PFSK-1 (cell line): ENCODE measurements at regions not wholly inside any gene's neighbourhood (a gene's known extent, or its start where the extent isn't known, plus 50 kb on each side); places are given as distances from the start of the nearest gene placed in this dataset.

Source experiments
- FOXP2 ChIP-seq: optimal IDR thresholded peaks from 2 replicates; pipeline ENCODE3; 2011; ENCODE audit warnings: borderline replicate concordance, control low read depth, inconsistent platforms; ENCODE audit not compliant: insufficient read depth; ENCODE audit errors: extremely low read length, extremely low read depth
- POLR2AphosphoS5 ChIP-seq: IDR thresholded peaks from 2 replicates; pipeline ENCODE4 v1.6.1; 2012; ENCODE audit warnings: low read depth, mild to moderate bottlenecking, control low read depth, low read length, moderate library complexity
- SIN3A ChIP-seq: IDR thresholded peaks from 2 replicates; pipeline ENCODE4 v1.6.1; 2012; ENCODE audit warnings: mild to moderate bottlenecking, low read length, moderate library complexity, borderline replicate concordance; ENCODE audit not compliant: insufficient read depth
- TF ChIP-seq, protein P1 (sequence below), 2 experiments: IDR thresholded peaks; 2 replicates each; pipeline versions ENCODE4 v1.6.1 to v1.8.0; 2011 to 2012; ENCODE audit warnings: low read depth in 2 of 2, low read length in 2 of 2, control low read depth in 1 of 2, inconsistent platforms in 1 of 2, mild to moderate bottlenecking in 1 of 2, moderate library complexity in 1 of 2; ENCODE audit not compliant: insufficient read depth in 1 of 2

DNA sequence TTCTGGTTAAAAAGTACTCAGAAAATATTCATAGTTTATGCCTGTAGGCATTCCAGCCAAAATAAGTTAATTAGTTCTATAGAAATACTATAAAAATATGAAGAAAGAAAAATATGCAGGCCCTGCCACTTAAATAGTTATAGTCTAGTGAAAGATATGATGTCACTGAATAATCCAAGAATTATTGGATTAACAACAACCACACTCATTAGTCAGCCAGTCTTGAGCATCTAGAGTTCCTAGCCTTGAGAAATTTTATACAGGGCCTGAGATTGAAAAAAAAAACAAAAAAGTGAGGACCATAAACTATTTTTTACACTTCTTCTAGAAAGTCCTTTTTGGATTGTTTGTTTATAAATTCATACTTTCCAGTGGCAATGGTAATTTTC, 823.0 kb downstream of the FAT4 start:
- TF ChIP-seq, protein P1, sequence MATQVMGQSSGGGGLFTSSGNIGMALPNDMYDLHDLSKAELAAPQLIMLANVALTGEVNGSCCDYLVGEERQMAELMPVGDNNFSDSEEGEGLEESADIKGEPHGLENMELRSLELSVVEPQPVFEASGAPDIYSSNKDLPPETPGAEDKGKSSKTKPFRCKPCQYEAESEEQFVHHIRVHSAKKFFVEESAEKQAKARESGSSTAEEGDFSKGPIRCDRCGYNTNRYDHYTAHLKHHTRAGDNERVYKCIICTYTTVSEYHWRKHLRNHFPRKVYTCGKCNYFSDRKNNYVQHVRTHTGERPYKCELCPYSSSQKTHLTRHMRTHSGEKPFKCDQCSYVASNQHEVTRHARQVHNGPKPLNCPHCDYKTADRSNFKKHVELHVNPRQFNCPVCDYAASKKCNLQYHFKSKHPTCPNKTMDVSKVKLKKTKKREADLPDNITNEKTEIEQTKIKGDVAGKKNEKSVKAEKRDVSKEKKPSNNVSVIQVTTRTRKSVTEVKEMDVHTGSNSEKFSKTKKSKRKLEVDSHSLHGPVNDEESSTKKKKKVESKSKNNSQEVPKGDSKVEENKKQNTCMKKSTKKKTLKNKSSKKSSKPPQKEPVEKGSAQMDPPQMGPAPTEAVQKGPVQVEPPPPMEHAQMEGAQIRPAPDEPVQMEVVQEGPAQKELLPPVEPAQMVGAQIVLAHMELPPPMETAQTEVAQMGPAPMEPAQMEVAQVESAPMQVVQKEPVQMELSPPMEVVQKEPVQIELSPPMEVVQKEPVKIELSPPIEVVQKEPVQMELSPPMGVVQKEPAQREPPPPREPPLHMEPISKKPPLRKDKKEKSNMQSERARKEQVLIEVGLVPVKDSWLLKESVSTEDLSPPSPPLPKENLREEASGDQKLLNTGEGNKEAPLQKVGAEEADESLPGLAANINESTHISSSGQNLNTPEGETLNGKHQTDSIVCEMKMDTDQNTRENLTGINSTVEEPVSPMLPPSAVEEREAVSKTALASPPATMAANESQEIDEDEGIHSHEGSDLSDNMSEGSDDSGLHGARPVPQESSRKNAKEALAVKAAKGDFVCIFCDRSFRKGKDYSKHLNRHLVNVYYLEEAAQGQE (IDR thresholded peaks at IDR 0.05; ENCODE audit: insufficient read depth in 1 of 2, low read depth in 2 of 2, low read length in 2 of 2), result no peak
- TF ChIP-seq SIN3A, result no peak
- no peak for TF ChIP-seq POLR2AphosphoS5
- no peak for TF ChIP-seq FOXP2
